ENCODE measurements at regions not wholly inside any gene's neighbourhood (a gene's known extent, or its start where the extent isn't known, plus 50 kb on each side); places are given as distances from the start of the nearest gene placed in this dataset.

GRCh38 chr16:50480206-50480605 lies 68.0 kb upstream of the NKD1 start:
- intact Hi-C loops (cut with DNase I, micrococcal nuclease) = no loop called here
- ATAC-seq (no peak), DNase-seq (no peak)
- no peak for TF ChIP-seq CTCF (IDR thresholded peaks at IDR 0.05)
- Histone ChIP-seq H3K36me3 (ENCODE audit: low read depth) (no peaks in the 10 kb centered on the region), H3K4me3 (no peak overlapping the region), H3K4me1 (ENCODE audit: low read depth) (peaks cover 7% of the 10 kb centered on the region), H3K9me3 (peaks cover 2% of the 10 kb centered on the region)

GRCh38 chr16:50479771-50480170 lies 68.4 kb upstream of the NKD1 start:
- H3K36me3 ChIP-seq (ENCODE audit: low read depth) = no peaks in the 10 kb centered on the region
- no peak for TF ChIP-seq CTCF (IDR thresholded peaks at IDR 0.05)
- H3K4me1 ChIP-seq (ENCODE audit: low read depth) = peaks cover 7% of the 10 kb centered on the region
- intact Hi-C loops (cut with DNase I, micrococcal nuclease) = no loop called here
- no peak for DNase-seq
- H3K4me3 ChIP-seq = no peak overlapping the region
- H3K9me3 ChIP-seq = no peaks in the 10 kb centered on the region
- ATAC-seq = no peak

GRCh38 chr16:50478773-50479149 lies 69.4 kb upstream of the NKD1 start:
- intact Hi-C loops (cut with DNase I, micrococcal nuclease) = no loop called here
- no peaks in the 10 kb centered on the region for H3K9me3 ChIP-seq
- TF ChIP-seq CTCF (IDR thresholded peaks at IDR 0.05) = no peak
- peak; percentile 72 for ATAC-seq
- no peaks in the 10 kb centered on the region for H3K36me3 ChIP-seq (ENCODE audit: low read depth)
- no peak overlapping the region for H3K4me3 ChIP-seq
- H3K4me1 ChIP-seq (ENCODE audit: low read depth) = peaks cover 7% of the 10 kb centered on the region
- DNase-seq = peak in 2 of 3 donors; percentile 18 to 51

- Histone ChIP-seq H3K4me1 (ENCODE audit: low read depth) (peaks cover 7% of the 10 kb centered on the region), H3K9me3 (no peaks in the 10 kb centered on the region), H3K4me3 (no peak overlapping the region), H3K36me3 (ENCODE audit: low read depth) (no peaks in the 10 kb centered on the region)
- no peak for TF ChIP-seq CTCF (IDR thresholded peaks at IDR 0.05)
- ATAC-seq (peak; percentile 42), DNase-seq (no peak)
- intact Hi-C loops (cut with DNase I, micrococcal nuclease) = no loop called here
Observed at GRCh38 chr16:50478075-50478772, 70.0 kb upstream of the NKD1 start.

GRCh38 chr16:50476486-50477255 lies 71.5 kb upstream of the NKD1 start:
- no peak for TF ChIP-seq CTCF (IDR thresholded peaks at IDR 0.05)
- intact Hi-C loops (cut with DNase I, micrococcal nuclease) = no loop called here
- Histone ChIP-seq H3K9me3 (no peaks in the 10 kb centered on the region), H3K4me1 (ENCODE audit: low read depth) (peaks cover 7% of the 10 kb centered on the region), H3K36me3 (ENCODE audit: low read depth) (no peaks in the 10 kb centered on the region), H3K4me3 (no peak overlapping the region)
- no peak for DNase-seq
- ATAC-seq = no peak

Data from mucosa of descending colon (tissue), 3 donors.